GM18873 (cell line): ENCODE measurements at regions not wholly inside any gene's neighbourhood (a gene's known extent, or its start where the extent isn't known, plus 50 kb on each side); places are given as distances from the start of the nearest gene placed in this dataset.

ENCODE experiments used
- ATAC-seq: cut with Tn5 transposase; IDR thresholded peaks from one replicate; pipeline ENCODE4 v1.9.1; 2021; ENCODE audit warnings: mild to moderate bottlenecking, moderate library complexity, moderate number of reproducible peaks; ENCODE audit not compliant: unreplicated experiment, low FRiP score

GRCh38 chr1:238257018-238257621 lies 366.4 kb upstream of the ZP4 start:
- ATAC-seq, result no peak

- ATAC-seq, result no peak
Observed at GRCh38 chr1:238254935-238255334, 364.2 kb upstream of the ZP4 start.

DNA sequence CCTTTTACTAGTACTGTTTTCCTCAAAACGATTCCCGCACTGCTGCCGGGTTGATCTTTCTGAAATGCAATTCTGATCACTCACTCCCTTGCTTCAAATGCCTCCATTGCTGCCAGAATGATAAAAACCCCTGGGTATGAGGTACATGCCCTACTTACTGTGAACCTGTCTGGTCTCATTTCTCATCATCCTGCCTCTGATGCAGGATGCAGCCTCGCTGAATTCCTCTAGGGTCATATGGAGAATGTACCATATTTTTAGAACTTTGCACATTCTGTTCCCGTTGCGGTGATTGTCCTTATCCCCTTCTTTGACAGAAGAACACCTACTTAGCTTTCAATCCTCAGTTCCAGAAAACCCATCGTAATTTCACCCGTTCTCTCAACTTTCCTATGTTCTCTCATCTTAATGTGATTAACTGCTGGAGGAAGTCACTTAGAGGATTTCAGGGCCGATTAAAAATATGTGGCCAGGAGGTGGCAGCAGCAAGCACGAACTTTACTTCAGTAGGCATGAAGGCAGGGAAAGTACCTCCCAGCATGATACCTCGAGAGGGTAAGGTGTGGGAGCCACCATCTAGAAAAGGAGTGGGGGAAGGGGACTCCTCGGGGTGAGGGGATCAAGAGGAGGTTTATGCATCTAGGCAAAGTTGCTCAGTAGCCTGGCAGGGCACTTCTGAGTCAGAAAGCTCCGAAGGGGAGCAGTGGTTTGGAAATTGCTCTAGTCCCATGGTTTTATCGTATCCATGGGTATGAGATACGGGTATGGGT lies 361.5 kb upstream of the ZP4 start:
- ATAC-seq, result no peak

DNA sequence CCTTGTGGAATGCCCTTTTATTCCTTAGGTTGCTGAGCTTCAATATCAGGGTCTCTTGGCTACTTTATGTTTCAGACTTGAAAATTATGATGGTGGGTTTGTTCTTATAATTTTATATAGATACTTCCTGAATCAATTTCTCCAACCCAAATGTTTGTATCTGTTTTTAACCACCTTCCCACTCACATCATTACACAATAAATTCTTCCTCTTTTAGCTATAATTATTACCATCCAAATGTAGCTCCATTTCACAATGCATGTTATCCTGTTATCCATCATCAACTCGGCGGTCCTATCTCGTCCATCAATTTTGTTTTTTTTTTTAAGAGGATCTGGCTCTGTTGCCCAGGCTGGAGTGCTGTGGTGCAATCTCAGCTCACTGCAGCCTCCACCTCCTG lies 357.6 kb upstream of the ZP4 start:
- ATAC-seq, result no peak

DNA sequence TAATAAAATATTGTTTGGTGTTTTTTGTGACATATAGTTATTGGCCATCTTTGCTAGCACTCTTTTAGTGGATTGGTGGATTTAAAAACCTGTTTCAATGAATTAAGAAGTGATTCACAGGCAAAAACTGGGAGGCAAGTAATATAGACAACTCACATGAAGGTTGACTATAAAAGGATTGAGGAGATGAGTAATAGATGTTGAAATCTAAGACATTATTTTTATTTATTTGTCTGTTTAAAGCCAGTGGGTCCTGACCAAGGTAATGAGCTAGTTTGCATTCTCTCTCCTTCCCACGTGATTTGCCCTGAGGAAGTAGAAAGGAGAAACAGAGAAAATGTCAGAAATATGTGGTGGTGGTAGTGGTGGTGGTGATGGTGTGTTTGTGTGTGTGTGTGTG lies 351.5 kb upstream of the ZP4 start:
- ATAC-seq, result no peak

DNA sequence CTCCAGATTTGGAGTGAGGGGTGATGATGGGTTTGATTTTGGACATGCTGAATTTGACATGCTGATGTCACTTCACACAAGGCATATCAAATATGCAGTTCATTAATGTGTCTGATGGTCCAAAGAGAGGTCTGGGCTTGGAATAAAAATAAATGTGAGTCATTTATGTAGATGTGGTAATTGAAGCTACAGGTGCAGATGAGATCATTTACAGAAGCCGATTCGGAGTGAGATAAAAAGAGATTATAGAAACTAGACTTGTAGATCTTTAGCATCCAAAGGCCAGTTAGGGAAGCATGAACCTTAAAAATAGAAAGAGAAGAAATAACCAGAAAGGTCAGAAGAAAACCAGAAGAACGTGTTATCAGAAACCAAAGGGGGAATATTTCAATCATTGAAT lies 350.9 kb upstream of the ZP4 start:
- ATAC-seq, result no peak

DNA sequence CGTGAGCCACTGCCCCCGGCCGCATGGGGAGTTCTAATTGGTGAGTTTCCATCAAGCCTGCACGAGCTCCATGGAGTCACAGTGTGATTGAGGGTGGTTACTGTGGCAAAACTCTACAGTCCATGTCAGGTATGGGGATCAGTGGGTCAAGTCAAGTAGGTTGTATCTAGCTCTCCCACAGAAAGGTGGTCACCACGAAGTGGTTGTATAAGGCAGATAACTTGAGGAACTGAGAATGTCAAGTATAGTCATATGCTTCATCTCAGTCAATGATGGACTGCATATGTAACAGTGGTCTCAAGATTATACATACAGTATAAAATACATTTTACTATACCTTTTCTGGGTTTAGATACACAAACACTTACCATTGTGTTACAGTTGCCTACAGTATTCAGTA lies 348.6 kb upstream of the ZP4 start:
- ATAC-seq, result no peak

- ATAC-seq, result no peak
Observed at GRCh38 chr1:238233966-238234365, 343.2 kb upstream of the ZP4 start.

GRCh38 chr1:238232084-238232710 lies 341.5 kb upstream of the ZP4 start:
- ATAC-seq, result no peak

DNA sequence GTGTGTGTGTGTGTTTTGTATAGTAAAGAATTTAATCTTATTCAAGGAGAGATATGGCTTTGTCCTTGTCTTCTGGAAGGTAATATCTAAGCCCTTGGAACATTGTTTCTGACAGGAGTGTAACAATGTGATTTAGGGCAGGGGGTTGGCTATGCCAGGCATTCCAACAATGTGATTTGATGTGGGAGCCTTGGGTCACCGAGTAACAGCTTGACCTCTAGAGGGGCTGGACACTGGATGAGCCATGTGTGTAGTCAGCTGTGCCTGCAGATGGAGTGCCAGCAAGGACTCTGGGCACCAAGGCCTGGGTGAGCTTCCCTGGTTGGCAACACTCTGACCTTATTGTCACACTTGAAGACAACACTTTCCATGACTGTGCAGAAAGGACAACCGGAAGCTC lies 336.1 kb upstream of the ZP4 start:
- no peak for ATAC-seq

DNA sequence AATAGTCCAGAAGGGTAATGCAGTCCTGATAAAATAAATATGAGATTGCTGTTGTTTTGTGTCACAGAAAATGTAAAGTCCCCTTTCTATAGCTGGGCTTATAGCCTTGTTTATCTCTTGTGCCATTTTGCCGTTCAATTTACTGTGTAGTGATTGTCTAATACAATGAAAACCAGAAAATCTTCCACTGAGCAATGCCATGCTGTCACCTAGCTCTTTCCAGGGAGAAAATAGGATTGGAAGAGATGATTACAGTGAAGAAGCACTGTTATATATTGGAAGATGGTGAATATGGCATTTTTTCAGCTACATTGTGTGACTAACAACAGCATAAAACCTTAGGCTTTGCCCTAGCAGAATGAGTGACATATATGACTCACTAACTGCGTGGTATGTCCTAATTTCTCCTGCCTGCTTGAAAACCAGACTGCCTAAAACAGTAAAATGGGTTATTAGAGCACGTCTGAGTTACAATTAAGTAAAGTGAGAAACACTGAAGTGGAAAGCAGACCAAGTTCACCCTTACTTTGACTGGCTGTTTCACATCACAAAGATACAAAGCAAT lies 332.4 kb upstream of the ZP4 start:
- no peak for ATAC-seq

- no peak for ATAC-seq
Observed at GRCh38 chr1:238221738-238222137, 331.0 kb upstream of the ZP4 start.

GRCh38 chr1:238214449-238214848 lies 323.7 kb upstream of the ZP4 start:
- no peak for ATAC-seq

- ATAC-seq, result no peak
Observed at GRCh38 chr1:238205045-238205662, 314.4 kb upstream of the ZP4 start.

- ATAC-seq, result no peak
Observed at GRCh38 chr1:238201992-238202391, 311.3 kb upstream of the ZP4 start.

- no peak for ATAC-seq
Observed at GRCh38 chr1:238199325-238199724, 308.6 kb upstream of the ZP4 start.

DNA sequence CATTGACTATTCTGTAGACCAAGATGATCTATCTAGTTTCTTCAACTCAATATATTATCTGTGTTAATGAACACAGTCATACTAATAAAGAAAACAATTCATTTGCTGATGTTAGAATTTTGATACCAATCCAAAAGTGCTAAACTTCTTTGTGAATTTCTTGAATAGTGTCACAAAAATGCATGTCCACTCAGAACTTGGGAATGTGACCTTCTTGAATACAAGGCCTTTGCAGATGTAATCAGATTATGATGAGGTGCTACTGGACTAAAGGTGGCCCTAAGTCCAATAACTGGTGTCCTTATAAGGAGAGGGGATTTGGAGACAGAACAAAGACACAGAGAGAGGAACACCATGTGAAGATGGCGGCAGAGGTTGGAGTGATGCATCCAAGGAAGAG lies 305.8 kb upstream of the ZP4 start:
- ATAC-seq, result no peak

DNA sequence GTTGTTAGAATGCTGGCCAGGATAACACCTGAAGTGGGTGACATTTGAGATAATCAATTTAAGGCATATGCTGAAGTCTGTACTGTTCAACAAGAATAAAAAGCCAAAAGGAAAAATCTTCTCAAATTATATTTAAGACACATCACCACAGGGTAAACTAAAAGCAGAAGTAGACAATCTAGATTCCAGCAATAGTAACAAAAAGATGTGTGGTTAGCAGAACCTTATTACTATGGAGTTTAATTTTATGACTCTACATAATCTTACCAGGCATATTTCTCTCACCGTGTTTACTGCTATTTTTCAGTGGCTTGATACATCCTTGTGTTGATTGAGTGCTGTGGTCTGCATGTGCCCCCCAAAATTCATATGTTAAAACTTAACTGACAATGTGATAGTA lies 300.4 kb upstream of the ZP4 start:
- no peak for ATAC-seq

- no peak for ATAC-seq
Observed at GRCh38 chr1:238187575-238187949, 296.8 kb upstream of the ZP4 start.

- ATAC-seq, result no peak
Observed at GRCh38 chr1:238186887-238187574, 296.3 kb upstream of the ZP4 start.
